Neural cell (in vitro differentiated cells): ENCODE measurements at regions not wholly inside any gene's neighbourhood (a gene's known extent, or its start where the extent isn't known, plus 50 kb on each side); places are given as distances from the start of the nearest gene placed in this dataset.

Experiments
- H2AFZ ChIP-seq: fragments of 200-600, 300-800 bp; sonication (generic), shearing (Covaris generic); 2 replicates; pipeline ENCODE4 v1.6.0; 2014; ENCODE audit warnings: low read depth, mild to moderate bottlenecking, antibody characterized with exemption, low read length, moderate library complexity
- H3F3A ChIP-seq: fragments of 200-600 bp; shearing (Covaris generic); 2 replicates; pipeline ENCODE4 v1.6.1; 2016; ENCODE audit warnings: mild to moderate bottlenecking, moderate library complexity, mixed read lengths, antibody characterized with exemption, low read length; ENCODE audit not compliant: insufficient read depth, poor library complexity, severe bottlenecking
- H3K27ac ChIP-seq: fragments of 200-600, 300-800 bp; sonication (generic), shearing (Covaris generic); 2 replicates; pipeline ENCODE4 v1.5.1; 2014; ENCODE audit warnings: mild to moderate bottlenecking, low read length, moderate library complexity
- H3K27me3 ChIP-seq: fragments of 300-800, 200-600 bp; sonication (generic), shearing (Covaris generic); 2 replicates; pipeline ENCODE4 v1.6.0; 2014; ENCODE audit warnings: mild to moderate bottlenecking, low read depth, low read length, moderate library complexity; ENCODE audit not compliant: insufficient read depth
- H3K36me3 ChIP-seq: fragments of 300-800, 200-600 bp; sonication (generic), shearing (Covaris generic); 2 replicates; pipeline ENCODE4 v1.5.1; 2014; ENCODE audit warnings: mild to moderate bottlenecking, antibody characterized with exemption, low read length, moderate library complexity; ENCODE audit not compliant: insufficient read depth
- H3K4me2 ChIP-seq: fragments of 300-800, 200-600 bp; sonication (generic), shearing (Covaris generic); 2 replicates; pipeline ENCODE4 v1.6.0; 2014; ENCODE audit warnings: mild to moderate bottlenecking, low read length
- H3K4me3 ChIP-seq: fragments of 300-800, 200-600 bp; sonication (generic), shearing (Covaris generic); 2 replicates; pipeline ENCODE4 v1.5.1; 2014; ENCODE audit warnings: mild to moderate bottlenecking, low read length, moderate library complexity
- H3K79me2 ChIP-seq: fragments of 200-600 bp; shearing (Covaris generic); replicated peaks from 2 replicates; pipeline ENCODE4 v1.6.0; 2014; ENCODE audit warnings: mild to moderate bottlenecking, low read length, moderate library complexity; ENCODE audit not compliant: insufficient read depth
- H3K9ac ChIP-seq: fragments of 300-800, 200-600 bp; sonication (generic), shearing (Covaris generic); 2 replicates; pipeline ENCODE4 v1.6.1; 2016; ENCODE audit warnings: mild to moderate bottlenecking, low read length, mixed read lengths
- H3K9me2 ChIP-seq: fragments of 200-600 bp; shearing (Covaris generic); 2 replicates; pipeline ENCODE4 v1.6.1; 2016; ENCODE audit warnings: mild to moderate bottlenecking, low read length, mixed read lengths; ENCODE audit not compliant: insufficient read depth
- H3K9me3 ChIP-seq: fragments of 200-600, 300-800 bp; sonication (generic), shearing (Covaris generic); 2 replicates; pipeline ENCODE4 v1.6.1; 2016; ENCODE audit warnings: mild to moderate bottlenecking, mixed run types, low read length, moderate library complexity, mixed read lengths
- H4K20me1 ChIP-seq: fragments of 200-600 bp; shearing (Covaris generic); 2 replicates; pipeline ENCODE4 v1.6.1; 2016; ENCODE audit warnings: mild to moderate bottlenecking, mixed run types; ENCODE audit not compliant: insufficient read depth
- EP300 ChIP-seq: fragments of 450-650 bp; conservative IDR thresholded peaks from 2 replicates; pipeline ENCODE4 v1.6.1; 2014; ENCODE audit warnings: antibody characterized with exemption, mild to moderate bottlenecking, moderate library complexity; ENCODE audit not compliant: poor library complexity, severe bottlenecking
- EZH2 ChIP-seq: fragments of 200-600, 300-800 bp; shearing (Covaris generic), sonication (generic); IDR thresholded peaks from 2 replicates; pipeline ENCODE4 v1.6.1; 2014; ENCODE audit warnings: antibody characterized with exemption, low read length, borderline replicate concordance, mild to moderate bottlenecking; ENCODE audit not compliant: insufficient read depth, poor library complexity, severe bottlenecking
- MXI1 ChIP-seq: fragments of 450-650 bp; conservative IDR thresholded peaks from 2 replicates; pipeline ENCODE4 v1.6.1; 2014; ENCODE audit warnings: antibody characterized with exemption, mild to moderate bottlenecking; ENCODE audit not compliant: poor library complexity, severe bottlenecking
- POLR2AphosphoS5 ChIP-seq: IDR thresholded peaks from 2 replicates; pipeline ENCODE4 v1.6.1; 2012
- RAD21 ChIP-seq: fragments of 450-650 bp; conservative IDR thresholded peaks from 2 replicates; pipeline ENCODE4 v1.6.1; 2014; ENCODE audit warnings: antibody characterized with exemption, mild to moderate bottlenecking, moderate library complexity
- SMC3 ChIP-seq: fragments of 450-650 bp; conservative IDR thresholded peaks from 2 replicates; pipeline ENCODE4 v1.6.1; 2014; ENCODE audit warnings: antibody characterized with exemption, mild to moderate bottlenecking, moderate library complexity; ENCODE audit not compliant: poor library complexity
- TAF1 ChIP-seq: IDR thresholded peaks from 2 replicates; pipeline ENCODE4 v1.6.1; 2012; ENCODE audit warnings: low read depth
- TF ChIP-seq, protein P1 (sequence below): fragments of 450-650 bp; IDR thresholded peaks from 2 replicates; pipeline ENCODE4 v1.5.1; 2014; ENCODE audit warnings: antibody characterized with exemption, mild to moderate bottlenecking, moderate library complexity; ENCODE audit not compliant: poor library complexity, severe bottlenecking
- TF ChIP-seq, protein P2 (sequence below): IDR thresholded peaks from 2 replicates; pipeline ENCODE4 v1.6.1; 2012; ENCODE audit warnings: borderline replicate concordance

DNA sequence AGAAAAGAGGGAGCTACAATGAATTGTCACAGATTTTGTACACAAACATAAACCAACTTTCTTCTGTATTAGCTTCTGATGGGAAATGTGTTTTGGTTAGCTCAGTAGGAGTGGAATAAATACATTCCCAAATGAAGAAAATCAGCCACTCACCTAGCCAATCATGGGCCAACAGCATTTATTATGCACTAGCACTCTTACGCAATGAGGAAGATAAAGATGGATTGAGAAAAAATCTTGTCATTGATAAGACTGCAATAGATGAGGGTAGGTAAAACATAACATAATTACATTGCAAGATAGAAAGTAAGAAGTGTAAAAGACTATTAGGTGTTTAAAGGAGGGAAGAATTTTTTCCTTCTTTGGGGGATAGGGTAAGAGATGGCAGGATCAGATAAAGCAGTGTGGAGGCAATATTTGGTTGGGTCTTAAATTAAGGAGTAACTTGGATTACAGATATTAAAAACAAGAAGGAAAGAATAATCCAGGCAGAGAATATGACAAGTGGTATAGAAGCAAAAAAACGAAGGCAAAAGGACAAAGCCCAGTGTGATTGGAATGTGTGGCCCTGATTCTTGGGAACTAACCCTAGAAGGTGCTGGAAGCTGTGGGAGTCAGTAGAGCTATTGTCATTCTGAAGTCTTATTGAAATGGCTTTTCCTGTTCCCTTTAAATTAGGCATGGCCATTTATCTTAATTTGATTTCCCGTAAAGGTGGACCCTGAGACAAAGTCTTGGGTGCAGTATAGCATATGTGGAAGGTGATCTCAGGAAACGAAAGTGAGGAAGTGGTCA is 208.4 kb upstream of the MEX3C start (continued):
- no peak for TF ChIP-seq POLR2AphosphoS5
- TF ChIP-seq EZH2 = no peak
- no peak for TF ChIP-seq RAD21
- TF ChIP-seq SMC3 = no peak

DNA sequence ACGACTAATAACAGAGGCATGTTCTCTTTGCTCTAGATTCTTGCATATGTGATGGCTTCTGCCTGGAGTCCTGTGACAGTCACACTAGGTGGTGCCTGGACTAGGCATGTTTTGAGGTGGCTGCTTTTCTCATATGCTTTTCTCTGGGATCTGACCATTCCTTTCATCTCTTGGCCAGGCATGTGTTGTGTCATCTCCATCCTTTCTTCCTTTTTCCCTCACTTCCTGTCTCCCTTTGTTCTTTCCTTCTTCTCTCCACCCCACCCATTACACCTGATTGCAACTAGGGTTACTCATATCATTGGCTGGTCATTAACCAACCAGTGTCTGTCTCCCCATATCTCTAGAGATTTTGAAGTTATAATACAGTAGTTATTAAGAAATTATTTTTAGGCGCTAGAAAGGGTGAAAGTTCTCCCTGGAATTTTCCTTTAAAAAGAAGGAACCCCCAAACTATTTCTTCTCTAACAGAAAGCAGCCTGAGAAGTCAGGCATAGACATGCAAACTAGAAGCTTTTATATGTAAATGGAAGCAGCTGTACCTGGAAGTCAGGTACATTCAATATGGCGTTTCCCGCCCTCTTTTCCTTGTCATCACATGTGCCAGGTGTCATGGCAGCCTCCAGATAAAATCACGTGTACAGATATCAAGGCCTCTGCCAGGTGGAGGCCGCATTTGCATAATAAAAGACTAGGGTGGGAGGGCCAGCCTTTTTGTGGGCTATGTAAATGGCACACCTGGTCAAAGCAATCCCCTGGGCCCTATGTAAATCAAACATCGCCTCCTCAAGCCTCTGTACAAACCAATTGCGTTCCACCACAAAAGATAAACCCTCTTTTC is 220.4 kb upstream of the MEX3C start:
- no peaks in the 10 kb centered on the region for H3K79me2 ChIP-seq
- no peaks in the 10 kb centered on the region for H3F3A ChIP-seq
- TF ChIP-seq MXI1 (no peak), RAD21 (no peak), TAF1 (no peak), POLR2AphosphoS5 (no peak), SMC3 (no peak), EZH2 (no peak), EP300 (no peak)
- TF ChIP-seq, protein P1, sequence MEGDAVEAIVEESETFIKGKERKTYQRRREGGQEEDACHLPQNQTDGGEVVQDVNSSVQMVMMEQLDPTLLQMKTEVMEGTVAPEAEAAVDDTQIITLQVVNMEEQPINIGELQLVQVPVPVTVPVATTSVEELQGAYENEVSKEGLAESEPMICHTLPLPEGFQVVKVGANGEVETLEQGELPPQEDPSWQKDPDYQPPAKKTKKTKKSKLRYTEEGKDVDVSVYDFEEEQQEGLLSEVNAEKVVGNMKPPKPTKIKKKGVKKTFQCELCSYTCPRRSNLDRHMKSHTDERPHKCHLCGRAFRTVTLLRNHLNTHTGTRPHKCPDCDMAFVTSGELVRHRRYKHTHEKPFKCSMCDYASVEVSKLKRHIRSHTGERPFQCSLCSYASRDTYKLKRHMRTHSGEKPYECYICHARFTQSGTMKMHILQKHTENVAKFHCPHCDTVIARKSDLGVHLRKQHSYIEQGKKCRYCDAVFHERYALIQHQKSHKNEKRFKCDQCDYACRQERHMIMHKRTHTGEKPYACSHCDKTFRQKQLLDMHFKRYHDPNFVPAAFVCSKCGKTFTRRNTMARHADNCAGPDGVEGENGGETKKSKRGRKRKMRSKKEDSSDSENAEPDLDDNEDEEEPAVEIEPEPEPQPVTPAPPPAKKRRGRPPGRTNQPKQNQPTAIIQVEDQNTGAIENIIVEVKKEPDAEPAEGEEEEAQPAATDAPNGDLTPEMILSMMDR = no peak
- TF ChIP-seq, protein P2, sequence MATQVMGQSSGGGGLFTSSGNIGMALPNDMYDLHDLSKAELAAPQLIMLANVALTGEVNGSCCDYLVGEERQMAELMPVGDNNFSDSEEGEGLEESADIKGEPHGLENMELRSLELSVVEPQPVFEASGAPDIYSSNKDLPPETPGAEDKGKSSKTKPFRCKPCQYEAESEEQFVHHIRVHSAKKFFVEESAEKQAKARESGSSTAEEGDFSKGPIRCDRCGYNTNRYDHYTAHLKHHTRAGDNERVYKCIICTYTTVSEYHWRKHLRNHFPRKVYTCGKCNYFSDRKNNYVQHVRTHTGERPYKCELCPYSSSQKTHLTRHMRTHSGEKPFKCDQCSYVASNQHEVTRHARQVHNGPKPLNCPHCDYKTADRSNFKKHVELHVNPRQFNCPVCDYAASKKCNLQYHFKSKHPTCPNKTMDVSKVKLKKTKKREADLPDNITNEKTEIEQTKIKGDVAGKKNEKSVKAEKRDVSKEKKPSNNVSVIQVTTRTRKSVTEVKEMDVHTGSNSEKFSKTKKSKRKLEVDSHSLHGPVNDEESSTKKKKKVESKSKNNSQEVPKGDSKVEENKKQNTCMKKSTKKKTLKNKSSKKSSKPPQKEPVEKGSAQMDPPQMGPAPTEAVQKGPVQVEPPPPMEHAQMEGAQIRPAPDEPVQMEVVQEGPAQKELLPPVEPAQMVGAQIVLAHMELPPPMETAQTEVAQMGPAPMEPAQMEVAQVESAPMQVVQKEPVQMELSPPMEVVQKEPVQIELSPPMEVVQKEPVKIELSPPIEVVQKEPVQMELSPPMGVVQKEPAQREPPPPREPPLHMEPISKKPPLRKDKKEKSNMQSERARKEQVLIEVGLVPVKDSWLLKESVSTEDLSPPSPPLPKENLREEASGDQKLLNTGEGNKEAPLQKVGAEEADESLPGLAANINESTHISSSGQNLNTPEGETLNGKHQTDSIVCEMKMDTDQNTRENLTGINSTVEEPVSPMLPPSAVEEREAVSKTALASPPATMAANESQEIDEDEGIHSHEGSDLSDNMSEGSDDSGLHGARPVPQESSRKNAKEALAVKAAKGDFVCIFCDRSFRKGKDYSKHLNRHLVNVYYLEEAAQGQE = no peak
- H3K27me3 ChIP-seq = no peaks in the 10 kb centered on the region
- H3K9me2 ChIP-seq = no peaks in the 10 kb centered on the region
- no peak overlapping the region for H3K4me2 ChIP-seq
- H3K9me3 ChIP-seq = no peaks in the 10 kb centered on the region
- no peak overlapping the region for H3K9ac ChIP-seq
- H2AFZ ChIP-seq = no peak overlapping the region
- no peaks in the 10 kb centered on the region for H4K20me1 ChIP-seq
- H3K36me3 ChIP-seq = no peaks in the 10 kb centered on the region
- H3K4me3 ChIP-seq = no peak overlapping the region
- H3K27ac ChIP-seq = no peak overlapping the region

DNA sequence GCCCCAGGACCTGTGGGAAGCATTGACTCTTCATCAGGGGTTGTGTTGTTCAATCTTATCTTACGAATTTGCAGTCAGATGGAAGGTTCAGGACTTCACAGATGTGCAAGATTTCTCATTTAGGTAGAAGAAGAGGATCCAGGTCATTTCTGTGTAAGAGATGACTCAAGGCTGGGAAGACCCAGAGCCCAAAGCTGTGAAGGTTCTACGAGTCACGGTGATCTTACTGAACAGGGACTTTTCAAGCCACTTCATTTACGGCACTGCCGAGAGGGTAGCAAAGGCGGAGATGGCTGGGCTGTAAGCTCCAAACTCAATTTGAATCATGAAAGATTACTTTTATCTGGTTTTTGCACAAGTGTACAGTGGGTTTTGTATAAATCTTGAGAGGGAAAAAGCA is 228.0 kb upstream of the MEX3C start:
- H3K4me3 ChIP-seq = no peak overlapping the region
- no peak overlapping the region for H3K27ac ChIP-seq
- no peaks in the 10 kb centered on the region for H3K36me3 ChIP-seq
- H2AFZ ChIP-seq = no peak overlapping the region
- H3F3A ChIP-seq = no peaks in the 10 kb centered on the region
- no peaks in the 10 kb centered on the region for H3K27me3 ChIP-seq
- no peak for TF ChIP-seq MXI1
- no peak for TF ChIP-seq EZH2
- no peak for TF ChIP-seq EP300
- TF ChIP-seq, protein P1 = no peak
- TF ChIP-seq, protein P2 = no peak
- TF ChIP-seq TAF1 = no peak
- TF ChIP-seq POLR2AphosphoS5 = no peak
- no peak for TF ChIP-seq RAD21
- no peak for TF ChIP-seq SMC3
- H4K20me1 ChIP-seq = no peaks in the 10 kb centered on the region
- H3K79me2 ChIP-seq = no peaks in the 10 kb centered on the region
- no peak overlapping the region for H3K9ac ChIP-seq
- no peak overlapping the region for H3K4me2 ChIP-seq
- H3K9me3 ChIP-seq = no peaks in the 10 kb centered on the region
- no peaks in the 10 kb centered on the region for H3K9me2 ChIP-seq
